Naive thymus-derived CD4-positive, alpha-beta T cell (primary cell): ENCODE measurements at regions not wholly inside any gene's neighbourhood (a gene's known extent, or its start where the extent isn't known, plus 50 kb on each side); places are given as distances from the start of the nearest gene placed in this dataset.

Experiments used
- ATAC-seq: fragments of 150-1000 bp; cut with Tn5 transposase; 2 replicates; pipeline ENCODE4 v1.10.0; 2021; ENCODE audit warnings: mild to moderate bottlenecking, moderate library complexity
- CTCF ChIA-PET: fragments of 350-600 bp; sonication (Branson Sonifier 250); formaldehyde crosslinking; loops from one replicate; lab custom pipeline; 2021; ENCODE audit warnings: antibody characterized with exemption; lab: Charles Lee
- POLR2A ChIA-PET: fragments of 350-600 bp; sonication (Branson Sonifier 250); formaldehyde crosslinking; loops from one replicate; lab custom pipeline; 2021; ENCODE audit warnings: antibody characterized with exemption, inconsistent platforms; lab: Charles Lee
- DNase-seq, 9 donors: peaks; one replicate each; pipeline versions ENCODE4 v3.0.0 to v3.0.0-alpha.2; 2020 to 2022; ENCODE audit warnings: mixed read lengths in 1 of 9
- H3K27ac ChIP-seq: one replicate; pipeline ENCODE4 v1.7.0; 2013; ENCODE audit warnings: mild to moderate bottlenecking, low read depth, low read length, moderate library complexity
- H3K27me3 ChIP-seq, 2 donors: one replicate each; pipeline ENCODE4 v1.7.0; 2013; ENCODE audit warnings: low read length in 2 of 2, mild to moderate bottlenecking in 2 of 2, moderate library complexity in 2 of 2; ENCODE audit not compliant: control insufficient read depth in 2 of 2, insufficient read depth in 2 of 2
- H3K36me3 ChIP-seq, 3 experiments: 1 replicate in 2 of 3; 2 replicates in 1 of 3; pipeline ENCODE4 v1.7.0; 2013; ENCODE audit warnings: low read length in 3 of 3, mild to moderate bottlenecking in 3 of 3, moderate library complexity in 1 of 3; ENCODE audit not compliant: insufficient read depth in 3 of 3, control insufficient read depth in 2 of 3
- H3K4me1 ChIP-seq, 2 donors: one replicate each; pipeline ENCODE4 v1.7.0; 2013; ENCODE audit warnings: low read length in 2 of 2, mild to moderate bottlenecking in 2 of 2, moderate library complexity in 1 of 2; ENCODE audit not compliant: control insufficient read depth in 2 of 2, insufficient read depth in 2 of 2
- H3K4me3 ChIP-seq: 2 replicates; pipeline ENCODE4 v1.7.0; 2013; ENCODE audit warnings: mild to moderate bottlenecking, low read length
- H3K9me3 ChIP-seq, 3 experiments: 1 replicate in 2 of 3; 2 replicates in 1 of 3; pipeline ENCODE4 v1.7.0; 2013; ENCODE audit warnings: low read length in 3 of 3; ENCODE audit not compliant: control insufficient read depth in 2 of 3
- H3K27ac Mint-ChIP-seq, 9 donors: one replicate each; pipeline ENCODE4 v1.8.0; 2020 to 2022; ENCODE audit warnings: mixed read lengths in 9 of 9, mild to moderate bottlenecking in 8 of 9, moderate library complexity in 5 of 9, inconsistent platforms in 2 of 9
- H3K27me3 Mint-ChIP-seq, 5 donors: one replicate each; pipeline ENCODE4 v1.8.0; 2021 to 2022; ENCODE audit warnings: mixed read lengths in 5 of 5, mild to moderate bottlenecking in 1 of 5
- H3K36me3 Mint-ChIP-seq, 5 donors: one replicate each; pipeline ENCODE4 v1.8.0; 2020 to 2022; ENCODE audit warnings: mixed read lengths in 5 of 5, mild to moderate bottlenecking in 3 of 5, inconsistent platforms in 1 of 5
- H3K4me1 Mint-ChIP-seq, 7 donors: one replicate each; pipeline ENCODE4 v1.8.0; 2020 to 2022; ENCODE audit warnings: mixed read lengths in 7 of 7, mild to moderate bottlenecking in 3 of 7, inconsistent platforms in 1 of 7
- H3K4me3 Mint-ChIP-seq, 10 donors: one replicate each; pipeline ENCODE4 v1.8.0; 2020 to 2022; ENCODE audit warnings: mild to moderate bottlenecking in 10 of 10, mixed read lengths in 10 of 10, moderate library complexity in 6 of 10, inconsistent platforms in 2 of 10
- H3K9me3 Mint-ChIP-seq, 11 donors: one replicate each; pipeline ENCODE4 v1.8.0; 2020 to 2022; ENCODE audit warnings: mixed read lengths in 11 of 11, mild to moderate bottlenecking in 4 of 11, inconsistent platforms in 1 of 11, moderate library complexity in 1 of 11
- intact Hi-C, 2 donors: fragments of 100-400 bp; cut with micrococcal nuclease; formaldehyde crosslinking; loops; one replicate each; pipeline ENCODE4 v1.15.1; 2023

DNA sequence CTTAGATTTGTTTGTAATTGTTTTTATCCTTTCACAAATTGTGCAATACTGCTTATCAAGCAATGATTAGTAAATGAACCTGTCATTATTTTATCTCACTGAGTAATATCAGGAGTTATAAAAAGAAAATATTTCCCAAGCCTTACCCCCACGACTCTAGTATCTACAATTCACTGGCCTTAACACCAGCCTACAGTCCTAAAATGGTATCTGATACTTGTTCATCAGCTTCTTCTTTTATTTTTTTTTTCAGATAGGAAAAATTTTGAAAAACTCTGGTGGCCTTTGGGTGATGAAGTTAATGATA is 160.8 kb upstream of the FOXA2 start:
- Mint-ChIP-seq H3K9me3 (peaks cover 0 to 8% (median 2%) of the 10 kb centered on the region in 11 donors), H3K4me1 (no peaks in the 10 kb centered on the region), H3K27ac (no peak overlapping the region), H3K4me3 (no peak overlapping the region), H3K27me3 (no peaks in the 10 kb centered on the region), H3K36me3 (no peaks in the 10 kb centered on the region)
- Histone ChIP-seq H3K27me3 (no peaks in the 10 kb centered on the region), H3K4me3 (no peak overlapping the region), H3K4me1 (no peaks in the 10 kb centered on the region), H3K9me3 (no peaks in the 10 kb centered on the region), H3K36me3 (no peaks in the 10 kb centered on the region), H3K27ac (no peak overlapping the region)
- ChIA-PET CTCF (no interaction called here), POLR2A (no interaction called here)
- ATAC-seq (no peak), DNase-seq (no peak)
- intact Hi-C loops, result no loop called here

DNA sequence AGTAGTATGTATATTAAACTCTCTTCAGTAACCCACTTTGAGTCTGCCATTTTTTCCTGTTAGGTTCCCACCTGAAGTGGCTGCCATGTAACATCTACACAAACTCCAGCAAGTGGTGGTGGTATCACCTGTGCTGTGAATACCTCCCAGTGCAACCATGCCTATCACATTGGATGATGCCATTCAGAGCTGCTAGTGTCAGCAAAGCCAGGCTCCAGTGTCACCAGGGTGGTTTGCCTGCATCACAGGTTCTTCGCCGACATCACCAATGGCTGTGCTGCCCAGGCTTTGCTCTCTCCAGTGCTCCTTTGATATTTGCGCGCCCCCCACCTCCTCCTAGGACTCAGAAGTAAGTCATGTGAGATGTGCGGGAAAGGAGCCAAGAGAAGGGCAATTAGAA is 162.6 kb upstream of the FOXA2 start:
- Mint-ChIP-seq H3K27ac (no peak overlapping the region), H3K36me3 (no peaks in the 10 kb centered on the region), H3K4me3 (no peak overlapping the region), H3K9me3 (peaks cover 0 to 8% (median 0%) of the 10 kb centered on the region in 11 donors), H3K27me3 (no peaks in the 10 kb centered on the region), H3K4me1 (no peaks in the 10 kb centered on the region)
- no peak overlapping the region for H3K4me3 ChIP-seq
- DNase-seq, result no peak
- H3K27me3 ChIP-seq, result no peaks in the 10 kb centered on the region
- H3K4me1 ChIP-seq, result no peaks in the 10 kb centered on the region
- no peak overlapping the region for H3K27ac ChIP-seq
- no peaks in the 10 kb centered on the region for H3K36me3 ChIP-seq
- POLR2A ChIA-PET, result no interaction called here
- no peaks in the 10 kb centered on the region for H3K9me3 ChIP-seq
- no peak for ATAC-seq
- CTCF ChIA-PET, result no interaction called here
- intact Hi-C loops, result no loop called here

DNA sequence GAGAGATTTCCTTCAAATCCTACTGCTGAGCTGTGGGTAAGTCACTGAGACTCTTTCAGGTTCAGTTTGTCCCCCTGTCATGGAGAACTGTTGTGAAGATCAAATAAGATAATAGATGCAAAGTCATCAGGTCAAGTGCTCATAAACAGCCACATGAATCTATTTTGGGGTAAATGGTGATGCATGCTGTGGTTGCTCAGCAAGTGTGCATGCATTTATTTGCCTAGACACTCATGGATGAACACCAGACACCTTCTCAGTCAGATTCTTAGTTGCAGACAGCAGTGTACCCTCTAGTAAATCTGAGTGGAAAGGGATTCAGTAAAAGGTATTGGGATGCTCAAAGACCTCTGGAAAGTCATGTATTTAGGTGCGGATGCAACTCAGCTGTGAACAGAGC is 168.0 kb upstream of the FOXA2 start:
- H3K36me3 Mint-ChIP-seq, result no peaks in the 10 kb centered on the region
- DNase-seq, result no peak
- H3K27ac Mint-ChIP-seq, result no peak overlapping the region
- POLR2A ChIA-PET, result no interaction called here
- H3K4me3 Mint-ChIP-seq, result no peak overlapping the region
- H3K9me3 ChIP-seq, result no peaks in the 10 kb centered on the region
- H3K27me3 ChIP-seq, result no peaks in the 10 kb centered on the region
- no peak overlapping the region for H3K4me3 ChIP-seq
- H3K36me3 ChIP-seq, result no peaks in the 10 kb centered on the region
- intact Hi-C loops, result no loop called here
- no peaks in the 10 kb centered on the region for H3K4me1 Mint-ChIP-seq
- no peaks in the 10 kb centered on the region for H3K4me1 ChIP-seq
- H3K27ac ChIP-seq, result no peak overlapping the region
- peaks cover 0 to 5% (median 0%) of the 10 kb centered on the region in 11 donors for H3K9me3 Mint-ChIP-seq
- no peak for ATAC-seq
- H3K27me3 Mint-ChIP-seq, result no peaks in the 10 kb centered on the region
- CTCF ChIA-PET, result no interaction called here

DNA sequence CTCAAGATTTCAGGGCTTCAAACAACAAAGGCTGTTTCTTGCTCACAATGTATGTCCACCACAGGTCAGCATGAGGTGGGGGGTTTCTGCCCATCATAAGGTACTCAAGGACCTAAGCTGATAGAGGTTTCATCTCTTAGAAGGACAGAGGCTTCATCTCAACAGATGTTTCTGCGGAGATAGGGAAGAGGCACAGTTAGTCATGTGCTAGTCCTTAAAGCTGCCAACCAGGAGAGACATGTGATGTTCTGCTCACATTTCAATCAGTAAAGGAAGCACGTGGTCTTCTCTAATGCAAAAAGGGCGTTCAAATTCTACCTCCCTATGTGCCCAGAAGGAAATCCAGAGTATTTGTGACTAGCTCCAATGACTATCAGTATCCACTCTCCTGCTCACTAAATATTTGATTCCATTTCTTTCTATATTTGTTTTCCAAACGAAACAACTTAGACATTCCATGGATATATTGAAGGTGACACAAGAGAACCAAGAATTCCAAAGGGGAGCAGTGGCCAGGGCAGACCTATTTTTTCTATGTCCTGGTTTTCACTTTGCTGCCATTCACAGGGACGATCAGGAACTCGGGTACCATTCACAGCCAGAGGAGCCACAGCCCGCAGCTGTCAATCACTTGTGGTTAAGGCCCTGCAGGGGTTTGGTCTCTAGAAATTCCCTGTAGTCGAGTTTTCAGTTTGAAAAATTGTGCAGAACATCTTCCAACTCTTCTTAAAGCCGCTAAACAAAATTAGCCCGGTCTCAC is 173.2 kb upstream of the FOXA2 start:
- H3K4me3 ChIP-seq, result no peak overlapping the region
- intact Hi-C loops, result no loop called here
- no peaks in the 10 kb centered on the region for H3K4me1 ChIP-seq
- H3K9me3 Mint-ChIP-seq, result peaks cover 0 to 8% (median 3%) of the 10 kb centered on the region in 11 donors
- H3K9me3 ChIP-seq, result no peaks in the 10 kb centered on the region
- H3K36me3 ChIP-seq, result no peaks in the 10 kb centered on the region
- no peaks in the 10 kb centered on the region for H3K27me3 Mint-ChIP-seq
- CTCF ChIA-PET, result no interaction called here
- no peak overlapping the region for H3K4me3 Mint-ChIP-seq
- H3K27ac Mint-ChIP-seq, result no peak overlapping the region
- H3K36me3 Mint-ChIP-seq, result no peaks in the 10 kb centered on the region
- no peak overlapping the region for H3K27ac ChIP-seq
- no peaks in the 10 kb centered on the region for H3K27me3 ChIP-seq
- POLR2A ChIA-PET, result no interaction called here
- ATAC-seq, result no peak
- no peaks in the 10 kb centered on the region for H3K4me1 Mint-ChIP-seq
- no peak for DNase-seq

DNA sequence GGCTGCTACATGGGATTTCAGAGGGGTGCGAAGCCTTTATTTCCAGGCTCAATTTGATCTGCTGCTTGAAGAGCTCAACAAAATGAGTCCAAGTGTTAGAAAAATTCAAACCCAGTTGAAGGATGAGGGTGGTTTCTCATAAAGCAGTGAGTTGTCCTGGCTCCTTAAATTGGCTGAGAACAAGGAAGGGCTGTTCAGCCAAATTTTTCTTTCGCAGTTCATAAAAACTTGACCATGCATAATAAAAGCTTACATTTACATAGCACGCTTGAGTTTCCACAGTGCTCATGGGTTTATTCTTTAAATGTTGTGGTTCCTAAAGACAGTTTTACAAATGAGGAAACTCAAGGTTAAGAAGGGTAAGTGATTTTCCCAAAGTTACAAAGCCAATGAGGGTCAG is 174.4 kb upstream of the FOXA2 start:
- Mint-ChIP-seq H3K36me3 (no peaks in the 10 kb centered on the region), H3K9me3 (peaks cover 0 to 8% (median 3%) of the 10 kb centered on the region in 11 donors), H3K27ac (no peak overlapping the region), H3K4me1 (no peaks in the 10 kb centered on the region), H3K4me3 (no peak overlapping the region), H3K27me3 (no peaks in the 10 kb centered on the region)
- intact Hi-C loops, result no loop called here
- Histone ChIP-seq H3K27me3 (no peaks in the 10 kb centered on the region), H3K4me3 (no peak overlapping the region), H3K27ac (no peak overlapping the region), H3K4me1 (no peaks in the 10 kb centered on the region), H3K9me3 (no peaks in the 10 kb centered on the region), H3K36me3 (no peaks in the 10 kb centered on the region)
- ChIA-PET CTCF (no interaction called here), POLR2A (no interaction called here)
- DNase-seq (no peak), ATAC-seq (no peak)

DNA sequence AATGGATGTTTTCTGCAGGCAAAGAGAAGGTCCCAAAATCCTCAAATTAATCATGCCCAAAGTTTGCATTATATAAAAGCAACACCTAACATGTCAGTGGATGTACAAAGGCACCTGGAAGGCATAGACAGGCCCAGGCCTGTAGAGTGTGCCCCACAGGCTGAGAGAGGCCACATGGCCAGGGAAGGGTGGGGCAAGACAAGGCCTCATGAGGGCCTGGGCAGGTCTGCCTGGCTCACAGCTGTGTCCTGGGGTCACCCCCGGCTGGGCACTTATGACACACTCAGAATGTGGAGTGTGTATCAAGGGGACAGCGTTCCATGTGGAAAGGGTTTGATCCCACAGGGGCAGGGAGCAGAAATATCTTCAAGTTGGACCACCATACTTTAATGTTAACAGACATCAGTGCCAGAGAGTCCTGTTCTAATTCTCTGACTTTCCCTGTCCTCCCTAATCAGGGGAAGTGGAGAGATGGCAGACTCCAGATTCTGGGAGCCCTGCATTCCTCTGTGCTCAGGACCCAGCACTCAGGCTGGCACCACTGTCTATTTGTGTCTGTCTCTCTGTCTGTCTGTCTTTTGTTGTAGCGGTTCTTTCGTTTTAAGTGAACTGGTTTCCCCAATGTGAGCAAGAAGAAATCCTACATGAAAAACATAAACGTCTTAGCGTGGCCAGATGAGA is 178.3 kb upstream of the FOXA2 start:
- intact Hi-C loops, result no loop called here
- peaks cover 0 to 8% (median 3%) of the 10 kb centered on the region in 11 donors for H3K9me3 Mint-ChIP-seq
- Histone ChIP-seq H3K27ac (no peak overlapping the region), H3K4me3 (no peak overlapping the region), H3K27me3 (no peaks in the 10 kb centered on the region), H3K9me3 (no peaks in the 10 kb centered on the region), H3K36me3 (no peaks in the 10 kb centered on the region), H3K4me1 (no peaks in the 10 kb centered on the region)
- ATAC-seq (no peak), DNase-seq (no peak)
- CTCF ChIA-PET, result no interaction called here
- POLR2A ChIA-PET, result no interaction called here
- no peaks in the 10 kb centered on the region for H3K4me1 Mint-ChIP-seq
- no peak overlapping the region for H3K27ac Mint-ChIP-seq
- peaks cover 0 to 6% (median 0%) of the 10 kb centered on the region in 5 donors for H3K27me3 Mint-ChIP-seq
- no peaks in the 10 kb centered on the region for H3K36me3 Mint-ChIP-seq
- H3K4me3 Mint-ChIP-seq, result no peak overlapping the region
